ENCODE measurements at regions not wholly inside any gene's neighbourhood (a gene's known extent, or its start where the extent isn't known, plus 50 kb on each side); places are given as distances from the start of the nearest gene placed in this dataset.

DNA sequence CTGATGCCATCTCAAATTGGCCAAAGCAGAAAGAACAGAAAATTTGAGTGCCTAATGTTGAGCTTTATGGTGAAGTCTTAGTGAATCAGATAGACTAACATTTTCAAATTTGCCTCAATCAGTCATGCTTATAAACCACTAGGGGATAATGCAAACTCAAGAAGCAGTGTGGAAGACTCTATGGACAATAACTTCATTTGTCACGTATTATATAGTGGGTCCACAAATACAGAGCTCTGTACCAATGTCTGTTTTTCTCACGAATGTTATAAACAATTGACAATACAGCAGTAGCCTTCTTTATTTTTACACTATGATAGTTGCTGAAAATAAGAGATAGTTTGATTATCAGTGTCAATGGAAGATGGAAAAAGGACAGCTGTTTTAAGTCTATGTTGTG is 190.8 kb upstream of the SLC8A1 start:
- no peak overlapping the region for H3K4me3 ChIP-seq (ENCODE audit: low read length)
- DNase-seq (ENCODE audit: low read depth) = no peak
- TF ChIP-seq, protein P1, sequence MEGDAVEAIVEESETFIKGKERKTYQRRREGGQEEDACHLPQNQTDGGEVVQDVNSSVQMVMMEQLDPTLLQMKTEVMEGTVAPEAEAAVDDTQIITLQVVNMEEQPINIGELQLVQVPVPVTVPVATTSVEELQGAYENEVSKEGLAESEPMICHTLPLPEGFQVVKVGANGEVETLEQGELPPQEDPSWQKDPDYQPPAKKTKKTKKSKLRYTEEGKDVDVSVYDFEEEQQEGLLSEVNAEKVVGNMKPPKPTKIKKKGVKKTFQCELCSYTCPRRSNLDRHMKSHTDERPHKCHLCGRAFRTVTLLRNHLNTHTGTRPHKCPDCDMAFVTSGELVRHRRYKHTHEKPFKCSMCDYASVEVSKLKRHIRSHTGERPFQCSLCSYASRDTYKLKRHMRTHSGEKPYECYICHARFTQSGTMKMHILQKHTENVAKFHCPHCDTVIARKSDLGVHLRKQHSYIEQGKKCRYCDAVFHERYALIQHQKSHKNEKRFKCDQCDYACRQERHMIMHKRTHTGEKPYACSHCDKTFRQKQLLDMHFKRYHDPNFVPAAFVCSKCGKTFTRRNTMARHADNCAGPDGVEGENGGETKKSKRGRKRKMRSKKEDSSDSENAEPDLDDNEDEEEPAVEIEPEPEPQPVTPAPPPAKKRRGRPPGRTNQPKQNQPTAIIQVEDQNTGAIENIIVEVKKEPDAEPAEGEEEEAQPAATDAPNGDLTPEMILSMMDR (conservative IDR thresholded peaks at IDR 0.05; ENCODE audit: low read depth, low read length) = no peak

DNA sequence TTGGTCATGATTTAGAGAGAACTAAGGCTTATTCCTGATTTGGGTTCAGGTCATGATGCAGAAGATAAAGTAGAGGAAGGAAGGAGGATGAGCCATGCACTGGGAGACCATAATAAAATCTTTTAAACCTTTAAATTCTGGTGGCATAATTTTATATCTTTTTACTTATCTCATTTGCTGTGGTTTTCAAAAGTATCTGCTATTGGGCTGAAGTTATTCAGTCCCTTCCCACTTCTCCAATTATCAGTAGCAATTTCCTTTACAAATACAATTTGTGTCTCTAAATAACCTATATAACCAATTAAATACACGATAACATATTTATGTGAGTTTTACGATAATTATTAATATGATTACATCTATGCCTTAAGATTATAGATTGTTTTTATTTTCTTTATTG is 194.8 kb upstream of the SLC8A1 start:
- no peak for DNase-seq (ENCODE audit: low read depth)
- H3K4me3 ChIP-seq (ENCODE audit: low read length) = no peak overlapping the region
- TF ChIP-seq, protein P1 (conservative IDR thresholded peaks at IDR 0.05; ENCODE audit: low read depth, low read length) = no peak

DNA sequence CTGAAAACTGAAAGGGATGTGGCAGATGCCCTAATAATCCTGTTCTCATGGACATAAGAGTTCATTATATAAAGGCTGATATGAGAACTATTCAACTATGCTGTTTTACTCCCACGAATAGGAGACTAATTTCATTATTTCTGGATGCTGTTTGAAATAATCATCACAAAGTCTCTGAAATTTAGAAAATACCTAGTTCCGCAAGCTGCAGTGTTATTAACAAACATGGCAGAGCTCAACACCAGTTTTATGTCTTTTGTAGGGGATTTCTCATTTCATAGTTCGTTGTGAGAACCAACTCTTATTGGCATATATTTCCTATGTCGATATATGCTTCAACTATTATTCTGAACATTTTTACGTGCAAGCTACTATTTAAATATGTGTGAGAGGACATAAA is 200.3 kb upstream of the SLC8A1 start:
- DNase-seq (ENCODE audit: low read depth) = no peak
- TF ChIP-seq, protein P1 (conservative IDR thresholded peaks at IDR 0.05; ENCODE audit: low read depth, low read length) = no peak
- H3K4me3 ChIP-seq (ENCODE audit: low read length) = no peak overlapping the region

DNA sequence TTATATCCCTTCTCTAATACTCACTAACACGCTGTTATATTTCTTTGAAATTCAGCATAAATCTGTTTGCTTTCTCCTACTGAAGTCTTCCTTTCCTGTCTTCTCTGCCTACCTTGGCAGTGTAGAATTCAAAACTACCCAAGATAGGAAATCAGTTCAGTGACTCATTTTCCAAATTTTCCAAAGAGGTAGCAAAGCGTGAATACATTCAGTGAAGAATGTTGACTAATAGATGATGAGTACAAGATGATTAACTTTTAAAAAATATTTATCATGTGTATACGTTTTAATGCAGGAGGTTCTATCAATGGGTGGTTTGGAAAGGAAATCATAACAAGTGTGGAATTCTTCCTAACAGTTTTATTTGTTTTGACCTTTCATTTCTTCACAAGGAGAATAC is 201.9 kb upstream of the SLC8A1 start:
- no peak for DNase-seq (ENCODE audit: low read depth)
- no peak overlapping the region for H3K4me3 ChIP-seq (ENCODE audit: low read length)
- TF ChIP-seq, protein P1 (conservative IDR thresholded peaks at IDR 0.05; ENCODE audit: low read depth, low read length) = no peak

DNA sequence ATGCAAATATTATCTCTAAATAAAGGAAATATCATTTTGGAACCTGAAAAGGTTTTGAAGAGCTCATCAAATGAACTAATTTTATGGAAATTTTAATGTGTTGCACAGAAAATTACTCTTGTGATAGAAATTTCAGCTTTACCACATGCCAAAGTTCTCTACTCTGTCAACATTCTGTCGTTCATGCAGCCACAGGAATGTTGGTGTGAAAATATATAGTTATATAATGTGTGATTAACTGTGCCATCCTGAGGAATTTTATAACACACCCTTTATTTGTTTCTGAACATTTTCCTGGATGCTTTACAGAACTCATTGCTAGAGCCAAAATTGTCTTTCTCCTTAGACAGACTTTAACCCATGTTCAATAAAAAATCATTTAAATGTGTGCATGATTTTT is 202.5 kb upstream of the SLC8A1 start:
- H3K4me3 ChIP-seq (ENCODE audit: low read length) = no peak overlapping the region
- DNase-seq (ENCODE audit: low read depth) = no peak
- TF ChIP-seq, protein P1 (conservative IDR thresholded peaks at IDR 0.05; ENCODE audit: low read depth, low read length) = no peak

DNA sequence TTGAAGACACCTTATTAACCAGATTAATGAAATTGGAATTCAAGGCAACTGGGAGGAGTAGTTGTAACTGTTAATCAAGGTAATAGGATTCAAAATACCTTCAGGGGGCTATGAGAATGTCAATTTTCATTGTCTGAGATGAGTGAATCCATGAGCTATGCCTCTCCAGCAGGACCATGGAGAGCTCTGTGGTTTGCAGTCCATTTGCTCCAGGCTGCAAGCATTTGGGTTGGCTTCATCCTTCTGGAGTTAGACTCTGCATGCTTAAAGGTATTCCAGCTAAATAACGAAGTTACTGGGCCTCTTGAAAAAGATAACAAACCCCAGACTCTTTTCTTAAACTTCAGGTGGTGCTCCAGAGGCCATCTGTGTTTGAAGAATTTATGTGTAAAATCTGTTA is 207.1 kb upstream of the SLC8A1 start:
- no peak overlapping the region for H3K4me3 ChIP-seq (ENCODE audit: low read length)
- DNase-seq (ENCODE audit: low read depth) = no peak
- TF ChIP-seq, protein P1 (conservative IDR thresholded peaks at IDR 0.05; ENCODE audit: low read depth, low read length) = no peak

DNA sequence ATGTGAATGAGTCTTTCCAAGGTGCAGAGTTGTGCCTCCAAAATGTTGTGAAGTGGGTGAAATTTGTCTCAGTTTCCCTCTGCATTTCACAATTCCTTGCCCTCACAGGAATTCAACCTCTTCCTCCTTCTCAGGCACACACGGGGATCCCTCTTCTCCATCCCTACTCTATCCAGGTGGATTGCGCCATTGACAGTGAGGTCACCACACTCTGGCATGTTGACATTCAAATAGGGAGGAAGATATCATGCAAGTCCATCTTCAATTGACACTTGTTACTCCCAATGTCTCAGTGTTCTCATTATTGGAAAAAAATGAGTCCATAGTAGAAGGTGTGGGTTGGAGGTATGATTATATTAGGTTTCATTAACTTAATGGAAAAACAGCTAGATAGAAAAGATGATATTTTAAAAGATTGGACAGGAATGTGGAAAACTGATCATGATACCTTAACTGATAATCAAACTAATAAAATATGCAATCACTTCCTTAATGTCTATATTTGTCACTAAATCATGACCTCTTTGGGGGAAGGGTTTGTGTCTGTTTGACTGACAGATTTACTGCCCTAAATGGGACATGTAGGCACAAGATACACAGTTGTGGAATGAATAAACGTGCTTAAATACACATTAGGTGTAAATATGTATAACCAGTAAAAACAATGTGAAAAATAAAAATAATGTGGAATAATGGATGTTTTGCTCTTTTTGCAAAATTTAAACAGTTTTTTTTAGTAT is 213.8 kb upstream of the SLC8A1 start:
- TF ChIP-seq, protein P1 (conservative IDR thresholded peaks at IDR 0.05; ENCODE audit: low read depth, low read length) = no peak
- no peak for DNase-seq (ENCODE audit: low read depth)
- no peak overlapping the region for H3K4me3 ChIP-seq (ENCODE audit: low read length)

Measured in retinal pigment epithelial cell (primary cell).